Bronchial epithelial cell (primary cell): ENCODE measurements at regions not wholly inside any gene's neighbourhood (a gene's known extent, or its start where the extent isn't known, plus 50 kb on each side); places are given as distances from the start of the nearest gene placed in this dataset.

Experiments
- DNase-seq: peaks from one replicate; pipeline ENCODE4 v3.0.0-alpha.2; 2010; ENCODE audit warnings: low read depth
- FAIRE-seq: peaks from 2 replicates; lab custom pipeline; 2011; peaks lifted over from hg19 to GRCh38; lab: Jason Lieb, UNC
- H3K27me3 ChIP-seq: 2 replicates; pipeline ENCODE4 v1.5.1; 2011; ENCODE audit warnings: low read length; ENCODE audit not compliant: control insufficient read depth, insufficient read depth
- H3K36me3 ChIP-seq: 2 replicates; pipeline ENCODE4 v1.5.1; 2011; ENCODE audit warnings: low read length; ENCODE audit not compliant: control insufficient read depth, insufficient read depth
- H3K4me3 ChIP-seq: 2 replicates; pipeline ENCODE4 v1.5.1; 2011; ENCODE audit warnings: mild to moderate bottlenecking, low read depth, low read length, control low read depth
- TF ChIP-seq, protein P1 (sequence below): IDR thresholded peaks from 2 replicates; pipeline ENCODE4 v1.5.1; 2011; ENCODE audit warnings: mild to moderate bottlenecking, moderate library complexity, low read length, control low read depth, inconsistent platforms; ENCODE audit not compliant: insufficient read depth, severe bottlenecking

GRCh38 chr15:70238917-70239316, 141.2 kb upstream of the TLE3 start:
- FAIRE-seq: no peak
- Histone ChIP-seq H3K27me3 (peaks cover 5% of the 10 kb centered on the region), H3K36me3 (no peaks in the 10 kb centered on the region), H3K4me3 (no peak overlapping the region)
- no peak for DNase-seq
- TF ChIP-seq, protein P1, sequence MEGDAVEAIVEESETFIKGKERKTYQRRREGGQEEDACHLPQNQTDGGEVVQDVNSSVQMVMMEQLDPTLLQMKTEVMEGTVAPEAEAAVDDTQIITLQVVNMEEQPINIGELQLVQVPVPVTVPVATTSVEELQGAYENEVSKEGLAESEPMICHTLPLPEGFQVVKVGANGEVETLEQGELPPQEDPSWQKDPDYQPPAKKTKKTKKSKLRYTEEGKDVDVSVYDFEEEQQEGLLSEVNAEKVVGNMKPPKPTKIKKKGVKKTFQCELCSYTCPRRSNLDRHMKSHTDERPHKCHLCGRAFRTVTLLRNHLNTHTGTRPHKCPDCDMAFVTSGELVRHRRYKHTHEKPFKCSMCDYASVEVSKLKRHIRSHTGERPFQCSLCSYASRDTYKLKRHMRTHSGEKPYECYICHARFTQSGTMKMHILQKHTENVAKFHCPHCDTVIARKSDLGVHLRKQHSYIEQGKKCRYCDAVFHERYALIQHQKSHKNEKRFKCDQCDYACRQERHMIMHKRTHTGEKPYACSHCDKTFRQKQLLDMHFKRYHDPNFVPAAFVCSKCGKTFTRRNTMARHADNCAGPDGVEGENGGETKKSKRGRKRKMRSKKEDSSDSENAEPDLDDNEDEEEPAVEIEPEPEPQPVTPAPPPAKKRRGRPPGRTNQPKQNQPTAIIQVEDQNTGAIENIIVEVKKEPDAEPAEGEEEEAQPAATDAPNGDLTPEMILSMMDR: no peak

- DNase-seq (no peak), FAIRE-seq (no peak)
- TF ChIP-seq, protein P1: no peak
- Histone ChIP-seq H3K4me3 (no peak overlapping the region), H3K36me3 (no peaks in the 10 kb centered on the region), H3K27me3 (no peaks in the 10 kb centered on the region)
These were observed 139.9 kb upstream of the TLE3 start for GRCh38 chr15:70237626-70238025.

DNA sequence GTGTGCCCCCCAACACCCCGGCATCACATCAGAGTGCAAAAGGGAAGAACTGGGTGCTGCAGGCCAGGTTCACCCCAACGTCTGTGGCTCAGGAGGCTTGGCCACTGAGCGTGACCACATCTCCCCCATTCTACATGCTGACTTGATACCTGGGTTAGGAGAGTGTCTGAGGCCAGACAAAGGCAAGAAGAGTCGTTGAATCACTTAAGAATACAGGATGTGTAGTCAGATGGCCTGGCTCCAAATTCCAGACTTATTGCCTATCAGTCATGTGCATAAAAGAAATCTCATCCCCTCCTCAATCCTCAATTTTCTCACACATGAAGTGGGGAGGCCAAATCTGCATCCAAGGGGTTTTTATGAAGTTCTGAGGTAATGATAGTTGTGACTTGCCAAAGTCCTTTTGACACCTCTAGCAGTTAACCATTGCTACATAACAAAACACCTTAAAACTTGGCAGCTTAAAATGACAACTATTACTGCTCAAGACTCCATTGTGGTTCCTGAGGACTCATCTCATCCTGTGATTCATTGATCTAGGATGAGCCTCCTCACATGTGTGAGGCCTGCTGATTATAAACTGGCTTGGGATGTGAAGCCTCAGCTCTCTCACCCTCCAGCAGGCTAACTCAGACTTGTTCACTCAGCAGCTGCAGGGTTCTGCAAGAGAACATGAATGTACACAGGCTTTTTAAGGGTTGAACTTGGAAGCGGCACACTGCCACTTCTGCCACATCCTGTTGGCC, 138.8 kb upstream of the TLE3 start:
- no peak overlapping the region for H3K4me3 ChIP-seq
- TF ChIP-seq, protein P1: no peak
- H3K36me3 ChIP-seq: no peaks in the 10 kb centered on the region
- peak; percentile 72 for FAIRE-seq
- DNase-seq: peak; percentile 85
- H3K27me3 ChIP-seq: no peaks in the 10 kb centered on the region

GRCh38 chr15:70235347-70235746, 137.6 kb upstream of the TLE3 start:
- Histone ChIP-seq H3K36me3 (no peaks in the 10 kb centered on the region), H3K4me3 (no peak overlapping the region), H3K27me3 (no peaks in the 10 kb centered on the region)
- TF ChIP-seq, protein P1: no peak
- peak; percentile 60 for FAIRE-seq
- DNase-seq: no peak

GRCh38 chr15:70234256-70234905, 136.7 kb upstream of the TLE3 start:
- Histone ChIP-seq H3K4me3 (no peak overlapping the region), H3K27me3 (no peaks in the 10 kb centered on the region), H3K36me3 (no peaks in the 10 kb centered on the region)
- FAIRE-seq (no peak), DNase-seq (no peak)
- TF ChIP-seq, protein P1: no peak
